K562 (cell line): ENCODE measurements at regions not wholly inside any gene's neighbourhood (a gene's known extent, or its start where the extent isn't known, plus 50 kb on each side); places are given as distances from the start of the nearest gene placed in this dataset.

Source experiments
- C11orf30 ChIP-seq: fragments of 450-650 bp; IDR thresholded peaks from 2 replicates; pipeline ENCODE4 v1.6.1; 2016; ENCODE audit warnings: low read depth, mild to moderate bottlenecking
- CEBPB ChIP-seq: fragments of 450-650 bp; IDR thresholded peaks from 2 replicates; pipeline ENCODE4 v1.6.1; 2016; ENCODE audit warnings: missing genetic modification characterization, missing compliant biosample characterization
- FOSL1 ChIP-seq: fragments of 200-800 bp; sonication (Bioruptor generic); conservative IDR thresholded peaks from 2 replicates; pipeline ENCODE4 v1.6.1; 2016; ENCODE audit warnings: missing genetic modification characterization, missing compliant biosample characterization
- KHSRP ChIP-seq: fragments of 450-650 bp; IDR thresholded peaks from 2 replicates; pipeline ENCODE4 v1.6.1; 2017
- NFRKB ChIP-seq: fragments of 450-650 bp; IDR thresholded peaks from 2 replicates; pipeline ENCODE4 v1.6.1; 2016; ENCODE audit warnings: low read depth
- PHF20 ChIP-seq: fragments of 450-650 bp; IDR thresholded peaks from 2 replicates; pipeline ENCODE4 v1.6.1; 2018; ENCODE audit not compliant: partially characterized antibody
- RBM22 ChIP-seq: fragments of 200-400 bp; formaldehyde crosslinking; IDR thresholded peaks from 2 replicates; pipeline ENCODE4 v1.6.1; 2018; ENCODE audit warnings: low read length, low read depth; ENCODE audit not compliant: poor library complexity, severe bottlenecking
- RFX7 ChIP-seq: fragments of 250-450 bp; sonication (Bioruptor Pico); IDR thresholded peaks from 2 replicates; pipeline ENCODE4 v1.5.1; 2021; ENCODE audit warnings: mild to moderate bottlenecking
- SMARCC2 ChIP-seq: fragments of 450-650 bp; IDR thresholded peaks from 2 replicates; pipeline ENCODE4 v1.6.1; 2017; ENCODE audit warnings: antibody characterized with exemption, moderate library complexity, mild to moderate bottlenecking, low read depth
- TAF9B ChIP-seq: fragments of 450-650 bp; IDR thresholded peaks from 2 replicates; pipeline ENCODE4 v1.6.1; 2018; ENCODE audit warnings: mild to moderate bottlenecking; ENCODE audit not compliant: partially characterized antibody
- ZFP30 ChIP-seq: fragments of 250-450 bp; sonication (Bioruptor Pico); IDR thresholded peaks from 2 replicates; pipeline ENCODE4 v1.8.0; 2022; ENCODE audit warnings: moderate library complexity, mild to moderate bottlenecking, inconsistent platforms, borderline replicate concordance
- ZFP36 ChIP-seq: fragments of 150-350 bp; IDR thresholded peaks from 2 replicates; pipeline ENCODE4 v1.6.1; 2018; ENCODE audit warnings: low read length, low read depth; ENCODE audit not compliant: partially characterized antibody
- ZNF174 ChIP-seq: fragments of 250-450 bp; sonication (Bioruptor Pico); IDR thresholded peaks from 2 replicates; pipeline ENCODE4 v1.4.0; 2020; ENCODE audit warnings: mild to moderate bottlenecking
- TF ChIP-seq, protein P1 (sequence below): fragments of 450-650 bp; IDR thresholded peaks from 2 replicates; pipeline ENCODE4 v1.7.1; 2018; ENCODE audit warnings: mild to moderate bottlenecking, low read depth; ENCODE audit not compliant: partially characterized antibody
- TF ChIP-seq, protein P2 (sequence below): fragments of 250-450 bp; sonication (Bioruptor Pico); IDR thresholded peaks from 2 replicates; pipeline ENCODE4 v1.5.0; 2021; ENCODE audit warnings: mild to moderate bottlenecking, borderline replicate concordance
- TF ChIP-seq, protein P3 (sequence below): fragments of 250-450 bp; sonication (Bioruptor Pico); IDR thresholded peaks from 2 replicates; pipeline ENCODE4 v1.8.0; 2021; ENCODE audit warnings: borderline replicate concordance, mild to moderate bottlenecking, moderate library complexity; ENCODE audit not compliant: poor library complexity, severe bottlenecking
- TF ChIP-seq, protein P4 (sequence below): fragments of 450-650 bp; formaldehyde crosslinking; IDR thresholded peaks from 2 replicates; pipeline ENCODE4 v1.4.0; 2022; ENCODE audit warnings: missing genetic modification characterization
- TF ChIP-seq, protein P5 (sequence below): sonication (generic); formaldehyde crosslinking; IDR thresholded peaks from 2 replicates; pipeline ENCODE4 v1.9.0; 2022; ENCODE audit warnings: mild to moderate bottlenecking, missing genetic modification reagents

DNA sequence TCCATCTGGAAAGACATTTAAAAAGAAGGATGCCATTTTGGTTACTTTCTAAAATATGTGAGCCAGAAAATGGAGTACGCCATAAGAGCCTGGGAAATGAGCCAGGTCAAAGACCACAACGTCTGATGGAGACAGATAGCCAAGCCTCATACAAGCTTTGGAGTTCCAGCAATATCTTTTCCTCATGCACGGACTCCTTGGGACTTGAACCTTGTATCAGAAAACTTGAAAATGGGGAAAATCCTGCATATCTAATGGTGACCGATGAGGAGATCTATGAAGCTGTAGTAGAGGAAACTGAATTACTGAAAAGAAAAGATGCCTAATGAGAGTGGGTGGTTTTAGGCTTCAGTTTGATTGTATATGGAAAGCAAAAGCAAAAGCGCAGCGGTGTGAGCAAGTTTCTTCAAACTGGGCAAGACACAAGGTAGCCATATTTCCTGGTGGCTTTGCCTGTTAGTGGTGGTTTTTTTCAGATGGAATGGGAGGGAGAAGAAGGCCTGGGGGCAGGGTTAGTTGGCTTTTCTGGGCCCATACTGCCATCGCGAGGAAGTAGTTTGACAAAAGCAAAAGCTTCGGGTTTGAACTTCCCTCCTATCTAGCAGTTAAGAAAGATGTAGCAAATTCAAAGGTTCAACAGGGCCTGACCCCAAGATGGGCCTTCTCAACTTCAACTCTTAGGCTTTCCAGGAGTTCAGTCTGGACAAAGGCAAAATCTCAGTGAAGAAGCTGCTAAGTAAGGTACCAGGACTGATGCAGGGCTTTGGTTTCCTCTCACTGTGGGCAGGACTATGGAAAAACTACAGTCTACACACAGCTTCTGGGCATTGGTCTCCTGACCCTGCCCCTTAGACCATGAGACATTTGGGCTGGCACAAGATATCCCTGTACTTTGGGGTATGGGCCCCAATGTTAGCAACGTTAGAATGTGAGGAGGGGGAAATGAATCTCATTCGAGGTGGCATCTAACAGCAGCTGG lies 210.0 kb upstream of the STK26 start (continued):
- TF ChIP-seq, protein P1, sequence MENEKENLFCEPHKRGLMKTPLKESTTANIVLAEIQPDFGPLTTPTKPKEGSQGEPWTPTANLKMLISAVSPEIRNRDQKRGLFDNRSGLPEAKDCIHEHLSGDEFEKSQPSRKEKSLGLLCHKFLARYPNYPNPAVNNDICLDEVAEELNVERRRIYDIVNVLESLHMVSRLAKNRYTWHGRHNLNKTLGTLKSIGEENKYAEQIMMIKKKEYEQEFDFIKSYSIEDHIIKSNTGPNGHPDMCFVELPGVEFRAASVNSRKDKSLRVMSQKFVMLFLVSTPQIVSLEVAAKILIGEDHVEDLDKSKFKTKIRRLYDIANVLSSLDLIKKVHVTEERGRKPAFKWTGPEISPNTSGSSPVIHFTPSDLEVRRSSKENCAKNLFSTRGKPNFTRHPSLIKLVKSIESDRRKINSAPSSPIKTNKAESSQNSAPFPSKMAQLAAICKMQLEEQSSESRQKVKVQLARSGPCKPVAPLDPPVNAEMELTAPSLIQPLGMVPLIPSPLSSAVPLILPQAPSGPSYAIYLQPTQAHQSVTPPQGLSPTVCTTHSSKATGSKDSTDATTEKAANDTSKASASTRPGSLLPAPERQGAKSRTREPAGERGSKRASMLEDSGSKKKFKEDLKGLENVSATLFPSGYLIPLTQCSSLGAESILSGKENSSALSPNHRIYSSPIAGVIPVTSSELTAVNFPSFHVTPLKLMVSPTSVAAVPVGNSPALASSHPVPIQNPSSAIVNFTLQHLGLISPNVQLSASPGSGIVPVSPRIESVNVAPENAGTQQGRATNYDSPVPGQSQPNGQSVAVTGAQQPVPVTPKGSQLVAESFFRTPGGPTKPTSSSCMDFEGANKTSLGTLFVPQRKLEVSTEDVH: no peak
- peak; percentile 38 for TF ChIP-seq TAF9B
- no peak for TF ChIP-seq CEBPB (tag)
- TF ChIP-seq ZFP36: no peak
- TF ChIP-seq RFX7 (CRISPR knock-in tag): no peak
- TF ChIP-seq, protein P2, sequence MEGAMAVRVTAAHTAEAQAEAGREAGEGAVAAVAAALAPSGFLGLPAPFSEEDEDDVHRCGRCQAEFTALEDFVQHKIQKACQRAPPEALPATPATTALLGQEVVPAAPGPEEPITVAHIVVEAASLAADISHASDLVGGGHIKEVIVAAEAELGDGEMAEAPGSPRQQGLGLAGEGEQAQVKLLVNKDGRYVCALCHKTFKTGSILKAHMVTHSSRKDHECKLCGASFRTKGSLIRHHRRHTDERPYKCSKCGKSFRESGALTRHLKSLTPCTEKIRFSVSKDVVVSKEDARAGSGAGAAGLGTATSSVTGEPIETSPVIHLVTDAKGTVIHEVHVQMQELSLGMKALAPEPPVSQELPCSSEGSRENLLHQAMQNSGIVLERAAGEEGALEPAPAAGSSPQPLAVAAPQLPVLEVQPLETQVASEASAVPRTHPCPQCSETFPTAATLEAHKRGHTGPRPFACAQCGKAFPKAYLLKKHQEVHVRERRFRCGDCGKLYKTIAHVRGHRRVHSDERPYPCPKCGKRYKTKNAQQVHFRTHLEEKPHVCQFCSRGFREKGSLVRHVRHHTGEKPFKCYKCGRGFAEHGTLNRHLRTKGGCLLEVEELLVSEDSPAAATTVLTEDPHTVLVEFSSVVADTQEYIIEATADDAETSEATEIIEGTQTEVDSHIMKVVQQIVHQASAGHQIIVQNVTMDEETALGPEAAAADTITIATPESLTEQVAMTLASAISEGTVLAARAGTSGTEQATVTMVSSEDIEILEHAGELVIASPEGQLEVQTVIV (CRISPR knock-in tag): no peak
- no peak for TF ChIP-seq ZFP30 (CRISPR knock-in tag)
- TF ChIP-seq FOSL1 (tag): peak; percentile 47; the same call in 1 of the 2 replicates
- TF ChIP-seq SMARCC2: no peak
- TF ChIP-seq, protein P3, sequence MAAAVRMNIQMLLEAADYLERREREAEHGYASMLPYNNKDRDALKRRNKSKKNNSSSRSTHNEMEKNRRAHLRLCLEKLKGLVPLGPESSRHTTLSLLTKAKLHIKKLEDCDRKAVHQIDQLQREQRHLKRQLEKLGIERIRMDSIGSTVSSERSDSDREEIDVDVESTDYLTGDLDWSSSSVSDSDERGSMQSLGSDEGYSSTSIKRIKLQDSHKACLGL: no peak
- no peak for TF ChIP-seq C11orf30
- peak; percentile 84 for TF ChIP-seq NFRKB
- no peak for TF ChIP-seq ZNF174 (CRISPR knock-in tag)
- TF ChIP-seq PHF20: no peak
- TF ChIP-seq, protein P4, sequence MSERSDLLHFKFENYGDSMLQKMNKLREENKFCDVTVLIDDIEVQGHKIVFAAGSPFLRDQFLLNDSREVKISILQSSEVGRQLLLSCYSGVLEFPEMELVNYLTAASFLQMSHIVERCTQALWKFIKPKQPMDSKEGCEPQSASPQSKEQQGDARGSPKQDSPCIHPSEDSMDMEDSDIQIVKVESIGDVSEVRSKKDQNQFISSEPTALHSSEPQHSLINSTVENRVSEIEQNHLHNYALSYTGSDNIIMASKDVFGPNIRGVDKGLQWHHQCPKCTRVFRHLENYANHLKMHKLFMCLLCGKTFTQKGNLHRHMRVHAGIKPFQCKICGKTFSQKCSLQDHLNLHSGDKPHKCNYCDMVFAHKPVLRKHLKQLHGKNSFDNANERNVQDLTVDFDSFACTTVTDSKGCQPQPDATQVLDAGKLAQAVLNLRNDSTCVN (CRISPR knock-in tag): no peak
- TF ChIP-seq, protein P5, sequence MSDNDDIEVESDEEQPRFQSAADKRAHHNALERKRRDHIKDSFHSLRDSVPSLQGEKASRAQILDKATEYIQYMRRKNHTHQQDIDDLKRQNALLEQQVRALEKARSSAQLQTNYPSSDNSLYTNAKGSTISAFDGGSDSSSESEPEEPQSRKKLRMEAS (CRISPR knock-in tag): no peak
- TF ChIP-seq RBM22: no peak
- no peak for TF ChIP-seq KHSRP
